Neural progenitor cell (in vitro differentiated cells): ENCODE measurements at regions not wholly inside any gene's neighbourhood (a gene's known extent, or its start where the extent isn't known, plus 50 kb on each side); places are given as distances from the start of the nearest gene placed in this dataset.

ENCODE experiments used
- DNase-seq: peaks from one replicate; pipeline ENCODE4 v3.0.0-alpha.2; 2016; ENCODE audit warnings: low spot score
- H2AFZ ChIP-seq: fragments of 200-600 bp; sonication (generic); replicated peaks from 2 replicates; pipeline ENCODE4 v1.6.1; 2016; ENCODE audit warnings: antibody characterized with exemption
- H3F3A ChIP-seq: fragments of 200-600 bp; sonication (generic); 2 replicates; pipeline ENCODE4 v1.6.1; 2016; ENCODE audit warnings: antibody characterized with exemption, low read depth
- H3K27ac ChIP-seq: fragments of 200-600 bp; sonication (generic); 2 replicates; pipeline ENCODE4 v1.5.1; 2016; ENCODE audit warnings: mild to moderate bottlenecking
- H3K27me3 ChIP-seq: fragments of 200-600 bp; sonication (generic); 2 replicates; pipeline ENCODE4 v1.6.1; 2016; ENCODE audit warnings: mild to moderate bottlenecking, moderate library complexity
- H3K36me3 ChIP-seq: fragments of 200-600 bp; sonication (generic); 2 replicates; pipeline ENCODE4 v1.5.1; 2016
- H3K4me1 ChIP-seq: fragments of 200-600 bp; sonication (generic); 2 replicates; pipeline ENCODE4 v1.6.1; 2016; ENCODE audit warnings: mixed run types
- H3K4me2 ChIP-seq: fragments of 200-600 bp; sonication (generic); 2 replicates; pipeline ENCODE4 v1.6.1; 2016
- H3K4me3 ChIP-seq: fragments of 200-600 bp; sonication (generic); 2 replicates; pipeline ENCODE4 v1.5.1; 2016
- H3K79me2 ChIP-seq: fragments of 200-600 bp; sonication (generic); 2 replicates; pipeline ENCODE4 v1.6.1; 2016; ENCODE audit warnings: low read depth
- H3K9ac ChIP-seq: fragments of 200-600 bp; sonication (generic); 2 replicates; pipeline ENCODE4 v1.6.1; 2016
- H3K9me3 ChIP-seq: fragments of 200-600 bp; sonication (generic); 2 replicates; pipeline ENCODE4 v1.5.1; 2016; ENCODE audit warnings: low read depth
- H4K20me1 ChIP-seq: fragments of 200-600 bp; sonication (generic); 2 replicates; pipeline ENCODE4 v1.6.1; 2016; ENCODE audit warnings: low read depth
- H3K27ac Mint-ChIP-seq: 3 replicates; pipeline ENCODE4 v1.8.0; 2021; ENCODE audit warnings: mixed read lengths
- H3K27me3 Mint-ChIP-seq: 2 replicates; pipeline ENCODE4 v1.8.0; 2022; ENCODE audit warnings: low read depth, mild to moderate bottlenecking, inconsistent platforms, moderate library complexity, mixed read lengths; ENCODE audit not compliant: insufficient read depth
- H3K36me3 Mint-ChIP-seq: 3 replicates; pipeline ENCODE4 v1.8.0; 2021; ENCODE audit warnings: mixed read lengths
- H3K4me1 Mint-ChIP-seq: 3 replicates; pipeline ENCODE4 v1.8.0; 2021; ENCODE audit warnings: mixed read lengths
- H3K4me3 Mint-ChIP-seq: 3 replicates; pipeline ENCODE4 v1.8.0; 2021; ENCODE audit warnings: mild to moderate bottlenecking, moderate library complexity, mixed read lengths
- H3K9me3 Mint-ChIP-seq: 3 replicates; pipeline ENCODE4 v1.8.0; 2020; ENCODE audit warnings: mixed read lengths
- EZH2 ChIP-seq: fragments of 200-600 bp; sonication (generic); IDR thresholded peaks from 2 replicates; pipeline ENCODE4 v1.6.1; 2017; ENCODE audit warnings: antibody characterized with exemption, mild to moderate bottlenecking, moderate library complexity
- EZH2phosphoT487 ChIP-seq: fragments of 200-600 bp; sonication (generic); IDR thresholded peaks from 2 replicates; pipeline ENCODE4 v1.6.1; 2017; ENCODE audit warnings: antibody characterized with exemption
- TF ChIP-seq, protein P1 (sequence below): fragments of 200-600 bp; sonication (generic); IDR thresholded peaks from 2 replicates; pipeline ENCODE4 v1.5.1; 2017; ENCODE audit warnings: antibody characterized with exemption, mild to moderate bottlenecking

DNA sequence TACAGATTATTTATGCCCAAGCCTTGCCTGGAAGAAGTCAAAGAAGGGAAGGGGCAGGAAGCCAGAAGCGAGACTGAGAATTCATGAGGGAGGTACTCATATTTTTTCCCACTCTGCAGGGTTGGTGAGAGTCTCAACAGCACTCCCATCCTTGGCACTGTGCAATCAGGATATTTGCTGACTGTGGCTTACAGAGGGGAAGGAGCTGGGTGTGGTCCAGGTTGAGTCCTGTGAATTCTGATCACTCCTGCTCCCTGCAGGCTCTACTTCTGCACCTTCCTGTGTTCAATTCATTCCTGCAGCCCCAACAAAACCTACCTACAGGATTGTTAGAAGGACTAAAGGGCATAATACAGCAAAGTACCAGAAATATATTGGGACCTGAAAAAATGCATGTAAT, 530.5 kb downstream of the INSC start:
- H3K36me3 Mint-ChIP-seq, result no peaks in the 10 kb centered on the region

DNA sequence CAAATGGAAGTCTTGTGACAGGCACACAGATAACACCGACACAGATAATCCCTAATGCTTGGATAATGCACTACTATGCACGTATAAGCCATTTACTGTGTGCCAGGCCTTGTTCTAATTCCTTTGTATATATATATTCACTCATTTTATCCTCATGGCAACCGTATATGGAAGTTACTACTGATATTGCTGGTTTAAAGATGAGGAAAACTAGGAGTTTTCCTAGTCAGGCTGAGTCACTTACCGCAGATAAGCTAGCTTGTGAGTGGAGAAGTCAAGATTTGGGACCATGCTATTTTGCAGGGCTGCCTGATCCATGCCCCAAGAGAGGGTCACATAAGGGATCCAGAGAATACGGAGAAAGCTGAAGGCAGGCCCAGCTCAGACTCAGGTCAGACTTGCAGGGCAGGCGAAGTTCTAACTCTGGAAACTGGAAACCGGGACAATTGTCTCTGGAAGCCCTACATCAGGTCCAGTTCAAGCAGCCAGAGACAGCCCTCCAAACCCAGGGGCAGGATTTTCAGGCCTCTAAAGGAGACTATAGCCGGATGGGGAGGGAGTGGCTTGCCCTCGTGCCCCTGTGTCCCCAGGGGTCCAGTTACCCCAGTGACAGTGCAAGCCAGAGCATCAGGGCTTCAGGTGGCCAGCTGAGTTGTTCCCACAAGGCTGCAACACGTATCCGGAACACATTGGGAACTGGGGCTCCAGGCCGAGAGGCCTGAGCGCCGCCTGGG, 534.8 kb downstream of the INSC start:
- H3K9me3 Mint-ChIP-seq, result no peaks in the 10 kb centered on the region
- H3K4me3 Mint-ChIP-seq, result peak overlapping the region; percentile 52
- Histone ChIP-seq H4K20me1 (no peaks in the 10 kb centered on the region), H3K4me2 (no peak overlapping the region), H3K9ac (no peak overlapping the region), H3K4me1 (peaks cover 30% of the 10 kb centered on the region), H3F3A (peaks cover 11% of the 10 kb centered on the region), H3K9me3 (no peaks in the 10 kb centered on the region), H2AFZ (peak overlapping the region; percentile 71), H3K36me3 (no peaks in the 10 kb centered on the region), H3K79me2 (no peaks in the 10 kb centered on the region), H3K27me3 (no peaks in the 10 kb centered on the region), H3K27ac (no peak overlapping the region), H3K4me3 (no peak overlapping the region)
- peaks cover 33% of the 10 kb centered on the region for H3K4me1 Mint-ChIP-seq
- H3K27me3 Mint-ChIP-seq, result peaks cover 4% of the 10 kb centered on the region
- no peaks in the 10 kb centered on the region for H3K36me3 Mint-ChIP-seq
- H3K27ac Mint-ChIP-seq, result peak overlapping the region; percentile 87
- no peak for TF ChIP-seq EZH2phosphoT487
- no peak for TF ChIP-seq EZH2
- TF ChIP-seq, protein P1, sequence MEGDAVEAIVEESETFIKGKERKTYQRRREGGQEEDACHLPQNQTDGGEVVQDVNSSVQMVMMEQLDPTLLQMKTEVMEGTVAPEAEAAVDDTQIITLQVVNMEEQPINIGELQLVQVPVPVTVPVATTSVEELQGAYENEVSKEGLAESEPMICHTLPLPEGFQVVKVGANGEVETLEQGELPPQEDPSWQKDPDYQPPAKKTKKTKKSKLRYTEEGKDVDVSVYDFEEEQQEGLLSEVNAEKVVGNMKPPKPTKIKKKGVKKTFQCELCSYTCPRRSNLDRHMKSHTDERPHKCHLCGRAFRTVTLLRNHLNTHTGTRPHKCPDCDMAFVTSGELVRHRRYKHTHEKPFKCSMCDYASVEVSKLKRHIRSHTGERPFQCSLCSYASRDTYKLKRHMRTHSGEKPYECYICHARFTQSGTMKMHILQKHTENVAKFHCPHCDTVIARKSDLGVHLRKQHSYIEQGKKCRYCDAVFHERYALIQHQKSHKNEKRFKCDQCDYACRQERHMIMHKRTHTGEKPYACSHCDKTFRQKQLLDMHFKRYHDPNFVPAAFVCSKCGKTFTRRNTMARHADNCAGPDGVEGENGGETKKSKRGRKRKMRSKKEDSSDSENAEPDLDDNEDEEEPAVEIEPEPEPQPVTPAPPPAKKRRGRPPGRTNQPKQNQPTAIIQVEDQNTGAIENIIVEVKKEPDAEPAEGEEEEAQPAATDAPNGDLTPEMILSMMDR, result no peak
- DNase-seq, result no peak

More for the DNA sequence above, 530.5 kb downstream of the INSC start:
- H3K27me3 ChIP-seq, result no peaks in the 10 kb centered on the region
- H3K4me1 ChIP-seq, result peaks cover 7% of the 10 kb centered on the region
- no peak overlapping the region for H3K27ac ChIP-seq
- H3K27me3 Mint-ChIP-seq, result no peaks in the 10 kb centered on the region
- no peak overlapping the region for H3K4me3 ChIP-seq
- H3F3A ChIP-seq, result no peaks in the 10 kb centered on the region
- H4K20me1 ChIP-seq, result no peaks in the 10 kb centered on the region
- no peak for TF ChIP-seq EZH2
- no peak for TF ChIP-seq EZH2phosphoT487
- no peak overlapping the region for H3K27ac Mint-ChIP-seq
- H3K9ac ChIP-seq, result no peak overlapping the region
- H3K4me3 Mint-ChIP-seq, result no peak overlapping the region
- no peaks in the 10 kb centered on the region for H3K36me3 ChIP-seq
- H3K4me2 ChIP-seq, result no peak overlapping the region
- no peak overlapping the region for H2AFZ ChIP-seq
- no peaks in the 10 kb centered on the region for H3K9me3 ChIP-seq
- peaks cover 9% of the 10 kb centered on the region for H3K4me1 Mint-ChIP-seq
- no peaks in the 10 kb centered on the region for H3K9me3 Mint-ChIP-seq
- no peaks in the 10 kb centered on the region for H3K79me2 ChIP-seq
- DNase-seq, result no peak

DNA sequence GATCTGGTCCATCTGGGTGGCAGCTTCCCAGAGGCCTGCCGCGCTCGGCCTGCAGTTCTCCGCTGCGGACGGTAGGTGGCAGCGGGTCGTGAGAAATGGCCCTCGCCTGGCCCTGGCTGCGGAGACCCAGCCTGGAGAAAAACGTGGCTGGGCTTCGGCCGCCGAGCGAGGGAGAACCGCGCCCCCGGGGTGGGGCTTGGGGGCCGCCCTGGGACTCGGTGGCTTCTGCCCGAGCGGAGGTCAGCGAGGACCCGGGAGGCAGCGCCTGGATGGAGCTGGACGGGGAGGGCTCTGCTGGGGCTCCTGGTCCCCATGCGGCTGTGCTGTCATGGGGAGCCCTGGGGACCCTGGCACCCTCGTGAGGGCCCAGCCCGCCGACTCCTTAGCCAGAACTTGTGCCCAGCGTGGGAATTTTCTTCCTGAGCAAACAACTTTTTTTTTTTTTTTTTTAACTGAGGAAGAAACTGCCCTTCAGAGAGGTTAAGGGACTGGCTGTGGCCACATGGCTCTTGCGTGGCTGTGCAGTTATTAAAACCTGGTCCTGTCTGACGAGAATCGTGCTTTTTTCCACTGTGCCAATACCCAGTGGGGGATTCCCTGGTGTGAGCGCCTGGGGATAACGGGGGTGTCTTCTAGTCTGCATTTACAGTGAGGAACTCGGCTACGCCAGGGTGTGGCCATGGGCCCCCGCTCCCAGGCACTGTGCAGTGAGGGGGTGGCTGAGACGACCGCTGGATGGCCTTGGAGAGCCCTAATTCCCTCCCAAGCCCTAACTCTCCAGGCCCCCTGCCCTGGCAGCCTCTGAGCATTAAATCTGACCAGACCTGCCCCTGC, 535.6 kb downstream of the INSC start:
- Mint-ChIP-seq H3K4me3 (peak overlapping the region; percentile 36), H3K27ac (peak overlapping the region; percentile 58), H3K27me3 (peaks cover 4% of the 10 kb centered on the region), H3K9me3 (no peaks in the 10 kb centered on the region), H3K36me3 (no peaks in the 10 kb centered on the region), H3K4me1 (peaks cover 39% of the 10 kb centered on the region)
- Histone ChIP-seq H3K9me3 (no peaks in the 10 kb centered on the region), H3F3A (peaks cover 11% of the 10 kb centered on the region), H3K4me1 (peaks cover 32% of the 10 kb centered on the region), H3K36me3 (no peaks in the 10 kb centered on the region), H3K79me2 (no peaks in the 10 kb centered on the region), H4K20me1 (no peaks in the 10 kb centered on the region), H3K9ac (no peak overlapping the region), H3K4me2 (peak overlapping the region; percentile 65), H3K4me3 (peak overlapping the region; percentile 17), H2AFZ (peak overlapping the region; percentile 71), H3K27ac (no peak overlapping the region), H3K27me3 (no peaks in the 10 kb centered on the region)
- peak; percentile 98 for DNase-seq
- TF ChIP-seq, protein P1, result peak; percentile 87
- TF ChIP-seq EZH2phosphoT487, result no peak
- no peak for TF ChIP-seq EZH2
